Stimulated activated CD8-positive, alpha-beta memory T cell treated with anti-CD3 and anti-CD28 coated beads, Interleukin-2, amount 100 ng/mL, for 48 hours (primary cell): ENCODE measurements at regions not wholly inside any gene's neighbourhood (a gene's known extent, or its start where the extent isn't known, plus 50 kb on each side); places are given as distances from the start of the nearest gene placed in this dataset.

Experiments
- DNase-seq, 2 donors: peaks; one replicate each; pipeline ENCODE4 v3.0.0-alpha.2; 2020; ENCODE audit warnings: low read depth in 2 of 2

- DNase-seq, result no peak
Observed at GRCh38 chr15:39304931-39305728, 275.7 kb upstream of the THBS1 start.

- no peak for DNase-seq
Observed at GRCh38 chr15:39310633-39311032, 270.2 kb upstream of the THBS1 start.

GRCh38 chr15:39312984-39313383 lies 267.9 kb upstream of the THBS1 start:
- no peak for DNase-seq

- no peak for DNase-seq
Observed at GRCh38 chr15:39313467-39313866, 267.4 kb upstream of the THBS1 start.

GRCh38 chr15:39313881-39314280 lies 267.0 kb upstream of the THBS1 start:
- no peak for DNase-seq

GRCh38 chr15:39315206-39315850 lies 265.6 kb upstream of the THBS1 start:
- DNase-seq, result no peak

GRCh38 chr15:39317225-39317624 lies 263.7 kb upstream of the THBS1 start:
- no peak for DNase-seq

GRCh38 chr15:39318231-39318630 lies 262.6 kb upstream of the THBS1 start:
- no peak for DNase-seq

- DNase-seq, result no peak
Observed at GRCh38 chr15:39320355-39320754, 260.5 kb upstream of the THBS1 start.

GRCh38 chr15:39320886-39321285 lies 260.0 kb upstream of the THBS1 start:
- DNase-seq, result no peak

- no peak for DNase-seq
Observed at GRCh38 chr15:39321977-39322376, 258.9 kb upstream of the THBS1 start.

GRCh38 chr15:39323157-39323556 lies 257.7 kb upstream of the THBS1 start:
- no peak for DNase-seq

- no peak for DNase-seq
Observed at GRCh38 chr15:39323706-39324105, 257.2 kb upstream of the THBS1 start.

GRCh38 chr15:39326306-39326975 lies 254.4 kb upstream of the THBS1 start:
- no peak for DNase-seq

GRCh38 chr15:39327005-39327730 lies 253.7 kb upstream of the THBS1 start:
- no peak for DNase-seq

GRCh38 chr15:39330061-39330460 lies 250.8 kb upstream of the THBS1 start:
- no peak for DNase-seq

- no peak for DNase-seq
Observed at GRCh38 chr15:39331584-39331983, 249.3 kb upstream of the THBS1 start.

GRCh38 chr15:39332846-39333245 lies 248.0 kb upstream of the THBS1 start:
- no peak for DNase-seq

- no peak for DNase-seq
Observed at GRCh38 chr15:39333393-39333792, 247.5 kb upstream of the THBS1 start.

GRCh38 chr15:39333896-39334295 lies 247.0 kb upstream of the THBS1 start:
- no peak for DNase-seq

GRCh38 chr15:39336926-39337325 lies 244.0 kb upstream of the THBS1 start:
- no peak for DNase-seq

GRCh38 chr15:39338251-39338650 lies 242.6 kb upstream of the THBS1 start:
- DNase-seq, result no peak
